ENCODE measurements at regions not wholly inside any gene's neighbourhood (a gene's known extent, or its start where the extent isn't known, plus 50 kb on each side); places are given as distances from the start of the nearest gene placed in this dataset.

DNA sequence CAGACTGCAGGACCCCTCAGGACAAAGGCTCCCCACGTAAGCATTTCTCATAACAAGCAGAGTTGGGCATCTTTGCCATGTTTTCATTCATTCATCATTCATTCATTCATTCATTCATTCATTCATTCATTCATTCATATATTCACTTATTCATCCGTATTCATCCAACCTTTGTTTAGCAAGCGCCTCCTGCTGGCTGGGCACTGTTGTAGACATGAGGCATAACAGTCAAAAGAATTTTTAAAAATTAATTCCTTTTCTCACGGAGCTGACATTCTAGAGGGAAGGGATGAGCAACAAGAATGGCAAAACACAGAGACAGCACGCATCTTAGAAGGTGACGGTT, 351.7 kb upstream of the TNRC6C start:
- H3K4me1 ChIP-seq (ENCODE audit: control insufficient read depth in 4 of 4, insufficient read depth in 4 of 4, low read length in 3 of 4) = no peaks in the 10 kb centered on the region
- WGBS = 85% methylated on average over 6 of the region's 6 CpGs
- H3K9ac ChIP-seq (ENCODE audit: low read depth in 1 of 2, low read length in 2 of 2) = no peak overlapping the region
- no peak for DNase-seq (ENCODE audit: low spot score)
- no peaks in the 10 kb centered on the region for H3K9me3 ChIP-seq (ENCODE audit: control insufficient read depth in 4 of 4, low read length in 3 of 4)
- H3K27ac ChIP-seq (ENCODE audit: low read depth in 1 of 2, low read length in 2 of 2) = no peak overlapping the region
- peaks cover 0 to 4% (median 0%) of the 10 kb centered on the region in 4 donors for H3K27me3 ChIP-seq (ENCODE audit: control insufficient read depth in 4 of 4, insufficient read depth in 4 of 4, low read length in 3 of 4)
- TF ChIP-seq NR2F2 (IDR thresholded peaks at IDR 0.05) (no peak), HNF4A (conservative IDR thresholded peaks at IDR 0.05) (no peak), RXRA (IDR thresholded peaks at IDR 0.05) (no peak), TAF1 (conservative IDR thresholded peaks at IDR 0.05) (no peak), ATF3 (IDR thresholded peaks at IDR 0.05) (no peak), CTCF (IDR thresholded peaks at IDR 0.05; ENCODE audit: low read depth, low read length, missing input control) (no peak), FOXA1 (IDR thresholded peaks at IDR 0.05) (no peak), HNF4G (IDR thresholded peaks at IDR 0.05) (no peak)
- H3K36me3 ChIP-seq (ENCODE audit: control insufficient read depth in 4 of 4, insufficient read depth in 3 of 4, low read depth in 1 of 4, low read length in 3 of 4) = no peaks in the 10 kb centered on the region
- no peak overlapping the region for H3K4me3 ChIP-seq (ENCODE audit: low read depth in 1 of 3, low read length in 3 of 3)

DNA sequence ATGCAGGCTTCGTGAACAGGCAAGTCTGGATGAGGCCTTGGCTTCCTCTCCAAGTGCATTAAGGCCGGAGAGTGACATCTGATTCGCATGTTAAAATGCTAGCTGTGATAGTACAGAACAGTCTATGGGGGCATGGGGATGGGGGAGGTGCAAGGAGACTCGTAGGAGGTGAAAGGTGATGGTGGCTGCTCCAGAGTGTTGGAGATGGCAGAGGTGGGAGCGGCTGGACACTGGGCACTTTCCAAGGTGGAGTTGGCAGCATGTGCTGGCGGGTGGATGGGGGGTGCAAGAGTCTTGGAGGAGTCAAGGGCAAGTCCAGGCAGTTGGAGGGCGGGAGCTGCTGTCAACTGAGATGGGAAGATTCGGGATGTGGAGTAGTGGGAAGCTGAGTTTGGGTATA, 350.9 kb upstream of the TNRC6C start:
- Histone ChIP-seq H3K27ac (ENCODE audit: low read depth in 1 of 2, low read length in 2 of 2) (no peak overlapping the region), H3K4me3 (ENCODE audit: low read depth in 1 of 3, low read length in 3 of 3) (no peak overlapping the region), H3K9ac (ENCODE audit: low read depth in 1 of 2, low read length in 2 of 2) (no peak overlapping the region), H3K27me3 (ENCODE audit: control insufficient read depth in 4 of 4, insufficient read depth in 4 of 4, low read length in 3 of 4) (peaks cover 0 to 4% (median 0%) of the 10 kb centered on the region in 4 donors), H3K9me3 (ENCODE audit: control insufficient read depth in 4 of 4, low read length in 3 of 4) (no peaks in the 10 kb centered on the region), H3K36me3 (ENCODE audit: control insufficient read depth in 4 of 4, insufficient read depth in 3 of 4, low read depth in 1 of 4, low read length in 3 of 4) (no peaks in the 10 kb centered on the region), H3K4me1 (ENCODE audit: control insufficient read depth in 4 of 4, insufficient read depth in 4 of 4, low read length in 3 of 4) (no peaks in the 10 kb centered on the region)
- no peak for DNase-seq (ENCODE audit: low spot score)
- TF ChIP-seq ZBTB33 (IDR thresholded peaks at IDR 0.05) = no peak
- no peak for TF ChIP-seq RXRA (IDR thresholded peaks at IDR 0.05)
- TF ChIP-seq YY1 (IDR thresholded peaks at IDR 0.05) = no peak
- no peak for TF ChIP-seq SP1 (IDR thresholded peaks at IDR 0.05)
- TF ChIP-seq JUND (IDR thresholded peaks at IDR 0.05) = no peak
- TF ChIP-seq ATF3 (IDR thresholded peaks at IDR 0.05) = no peak
- TF ChIP-seq GABPA (IDR thresholded peaks at IDR 0.05 in 1 of 2, conservative IDR thresholded peaks at IDR 0.05 in 1 of 2) = no peak
- TF ChIP-seq TAF1 (conservative IDR thresholded peaks at IDR 0.05) = no peak
- TF ChIP-seq FOXA2 (IDR thresholded peaks at IDR 0.05) = no peak
- no peak for TF ChIP-seq RAD21 (IDR thresholded peaks at IDR 0.05)
- TF ChIP-seq FOXA1 (IDR thresholded peaks at IDR 0.05) = no peak
- TF ChIP-seq CTCF (IDR thresholded peaks at IDR 0.05; ENCODE audit: low read depth, low read length, missing input control) = no peak
- TF ChIP-seq, protein P1, sequence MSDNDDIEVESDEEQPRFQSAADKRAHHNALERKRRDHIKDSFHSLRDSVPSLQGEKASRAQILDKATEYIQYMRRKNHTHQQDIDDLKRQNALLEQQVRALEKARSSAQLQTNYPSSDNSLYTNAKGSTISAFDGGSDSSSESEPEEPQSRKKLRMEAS (IDR thresholded peaks at IDR 0.05) = no peak
- TF ChIP-seq NR2F2 (IDR thresholded peaks at IDR 0.05) = no peak
- no peak for TF ChIP-seq HNF4A (conservative IDR thresholded peaks at IDR 0.05)
- TF ChIP-seq REST (IDR thresholded peaks at IDR 0.05) = no peak
- no peak for TF ChIP-seq EGR1 (IDR thresholded peaks at IDR 0.05; ENCODE audit: low read depth in 2 of 2)
- no peak for TF ChIP-seq HNF4G (IDR thresholded peaks at IDR 0.05)
- 81% methylated on average over 8 of the region's 8 CpGs for WGBS

Data from liver (tissue), 8 donors.